ENCODE measurements at regions not wholly inside any gene's neighbourhood (a gene's known extent, or its start where the extent isn't known, plus 50 kb on each side); places are given as distances from the start of the nearest gene placed in this dataset.

GRCh38 chr6:165086814-165087213 is 222.6 kb downstream of the C6orf118 start:
- DNase-seq (ENCODE audit: low read depth): peak; percentile 31

- peak; percentile 43 for DNase-seq (ENCODE audit: low read depth)
Measured at GRCh38 chr6:165082636-165083035, 226.8 kb downstream of the C6orf118 start.

GRCh38 chr6:165081944-165082532 is 227.4 kb downstream of the C6orf118 start:
- no peak for DNase-seq (ENCODE audit: low read depth)

GRCh38 chr6:165077876-165078275 is 231.5 kb downstream of the C6orf118 start:
- DNase-seq (ENCODE audit: low read depth): peak; percentile 46

GRCh38 chr6:165071906-165072305 is 237.5 kb downstream of the C6orf118 start:
- DNase-seq (ENCODE audit: low read depth): no peak

GRCh38 chr6:165060720-165061119 is 248.7 kb downstream of the C6orf118 start:
- no peak for DNase-seq (ENCODE audit: low read depth)

GRCh38 chr6:165059032-165059431 is 250.4 kb downstream of the C6orf118 start:
- no peak for DNase-seq (ENCODE audit: low read depth)

GRCh38 chr6:165056292-165056691 is 253.1 kb downstream of the C6orf118 start:
- DNase-seq (ENCODE audit: low read depth): no peak

- no peak for DNase-seq (ENCODE audit: low read depth)
Measured at GRCh38 chr6:165055231-165055630, 254.2 kb downstream of the C6orf118 start.

- no peak for DNase-seq (ENCODE audit: low read depth)
Measured at GRCh38 chr6:165052561-165053480, 256.6 kb downstream of the C6orf118 start.

GRCh38 chr6:165049362-165049761 is 260.0 kb downstream of the C6orf118 start:
- DNase-seq (ENCODE audit: low read depth): no peak

- no peak for DNase-seq (ENCODE audit: low read depth)
Measured at GRCh38 chr6:165047952-165048351, 261.5 kb downstream of the C6orf118 start.

- DNase-seq (ENCODE audit: low read depth): no peak
Measured at GRCh38 chr6:165045631-165046030, 263.8 kb downstream of the C6orf118 start.

- no peak for DNase-seq (ENCODE audit: low read depth)
Measured at GRCh38 chr6:165042912-165043311, 266.5 kb downstream of the C6orf118 start.

- DNase-seq (ENCODE audit: low read depth): no peak
Measured at GRCh38 chr6:165040440-165040839, 269.0 kb downstream of the C6orf118 start.

- no peak for DNase-seq (ENCODE audit: low read depth)
Measured at GRCh38 chr6:165034271-165034741, 275.1 kb downstream of the C6orf118 start.

- DNase-seq (ENCODE audit: low read depth): no peak
Measured at GRCh38 chr6:165031502-165031901, 277.9 kb downstream of the C6orf118 start.

- DNase-seq (ENCODE audit: low read depth): no peak
Measured at GRCh38 chr6:165025040-165025439, 284.4 kb downstream of the C6orf118 start.

GRCh38 chr6:165019681-165020080 is 289.7 kb downstream of the C6orf118 start:
- DNase-seq (ENCODE audit: low read depth): no peak

GRCh38 chr6:165015676-165016075 is 293.7 kb downstream of the C6orf118 start:
- no peak for DNase-seq (ENCODE audit: low read depth)

- DNase-seq (ENCODE audit: low read depth): no peak
Measured at GRCh38 chr6:165013701-165014100, 295.7 kb downstream of the C6orf118 start.

- no peak for DNase-seq (ENCODE audit: low read depth)
Measured at GRCh38 chr6:165012183-165012582, 297.2 kb downstream of the C6orf118 start.

Measured in forelimb muscle (tissue), 1 donor.